Fibroblast of the conjunctiva (primary cell): ENCODE measurements at regions not wholly inside any gene's neighbourhood (a gene's known extent, or its start where the extent isn't known, plus 50 kb on each side); places are given as distances from the start of the nearest gene placed in this dataset.
"Not testable (repeated sequence)": the region's sequence is repeated elsewhere in the genome, so short reads cannot be mapped to it uniquely, and the experiment has no call there.

Source experiments
- DNase-seq: peaks from one replicate; pipeline ENCODE4 v3.0.0-alpha.2; 2010; ENCODE audit warnings: low read depth

DNA sequence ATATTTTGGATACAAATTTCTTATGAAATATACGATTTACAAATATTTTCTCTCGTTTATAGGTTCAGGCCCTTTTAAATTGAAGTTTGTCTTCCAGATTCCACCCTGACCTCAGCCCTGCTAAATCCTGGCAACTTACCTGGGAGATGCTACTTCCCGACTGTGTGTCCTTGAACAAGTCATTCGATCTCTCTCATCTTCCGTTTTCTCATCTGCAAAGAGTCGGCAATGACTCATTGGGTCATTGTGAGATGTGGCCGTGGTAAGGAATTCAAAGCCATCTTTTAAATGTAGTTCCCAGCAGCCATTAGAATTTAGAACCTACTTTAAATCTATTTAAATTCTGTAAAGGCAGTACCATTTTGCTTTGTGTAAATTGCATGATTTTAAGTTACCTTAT is 72.5 kb downstream of the LHX2 start:
- no peak for DNase-seq

DNA sequence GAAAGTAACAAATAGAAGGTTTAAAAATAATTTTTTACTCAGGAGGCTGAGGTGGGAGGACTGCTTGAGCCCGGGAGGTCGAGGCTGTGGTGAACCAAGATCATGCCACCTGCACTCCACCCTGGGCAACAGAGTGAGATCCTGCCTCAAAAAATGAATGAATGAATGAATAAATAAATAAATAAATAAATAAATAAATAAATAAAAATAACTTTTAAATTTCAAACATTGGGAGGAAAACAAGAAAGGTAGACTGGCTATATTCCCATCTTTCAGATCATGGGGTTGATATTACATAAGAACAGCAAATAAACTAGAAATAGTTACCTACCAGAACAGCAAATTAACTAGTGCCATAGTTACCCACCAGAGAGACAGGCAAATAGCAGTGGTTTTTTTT is 75.7 kb downstream of the LHX2 start:
- no peak for DNase-seq

DNA sequence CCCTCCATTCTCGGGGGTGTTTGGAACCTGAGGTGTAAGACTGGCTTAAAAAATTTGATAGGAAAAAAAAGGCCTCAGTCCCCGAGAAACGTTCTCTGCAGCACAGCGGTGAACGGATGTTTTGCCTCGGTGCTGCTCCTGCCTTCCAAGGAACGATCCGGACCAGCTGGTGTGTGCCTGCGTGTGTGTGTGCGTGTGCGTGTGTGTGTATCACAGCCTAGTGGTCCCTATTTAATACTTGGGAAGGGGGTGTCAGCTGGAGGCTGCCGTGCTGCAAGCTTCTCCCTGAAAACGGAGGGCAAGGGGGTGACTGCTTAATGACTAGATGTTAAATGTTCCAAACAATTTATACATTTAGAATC is 76.9 kb downstream of the LHX2 start:
- DNase-seq = no peak

DNA sequence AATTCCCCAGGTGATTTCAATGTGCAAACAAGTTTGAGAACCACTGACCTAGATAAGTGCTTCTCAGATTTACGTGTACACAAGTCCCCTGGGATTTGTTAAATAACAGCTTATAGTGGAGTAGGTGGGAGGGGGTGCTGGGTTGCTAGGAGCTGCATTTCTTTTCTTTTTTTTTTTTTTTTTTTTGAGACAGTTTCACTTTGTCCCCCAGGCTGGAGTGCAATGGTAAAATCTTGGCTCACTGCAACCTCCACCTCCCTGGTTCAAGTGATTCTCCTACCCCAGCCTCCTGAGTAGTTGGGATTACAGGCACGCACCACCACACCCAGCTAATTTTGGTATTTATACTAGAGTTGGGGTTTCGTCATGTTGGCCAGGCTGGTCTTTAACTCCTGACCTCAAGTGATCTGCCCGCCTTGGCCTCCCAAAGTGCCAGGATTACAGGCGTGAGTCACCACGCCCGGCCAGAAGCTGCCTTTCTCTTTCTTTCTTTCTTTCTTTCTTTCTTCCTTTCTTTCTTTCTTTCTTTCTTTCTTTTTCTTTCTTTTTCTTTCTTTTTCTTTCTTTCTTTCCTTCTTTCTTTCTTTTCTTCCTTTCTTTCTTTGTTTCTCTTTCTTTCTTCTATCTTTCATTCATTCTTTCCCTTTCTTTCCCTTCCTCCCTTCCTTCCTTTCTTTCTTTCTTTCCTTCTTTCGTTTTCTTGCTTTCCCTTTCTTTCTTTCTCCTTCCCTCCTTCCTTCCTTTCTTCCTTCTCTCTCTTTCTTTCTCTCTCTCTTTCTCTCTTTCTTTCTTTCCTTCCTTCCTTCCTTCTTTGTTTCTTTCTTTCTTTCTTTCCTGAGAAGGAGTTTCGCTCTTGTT is 78.3 kb downstream of the LHX2 start:
- DNase-seq = not testable (repeated sequence)

DNA sequence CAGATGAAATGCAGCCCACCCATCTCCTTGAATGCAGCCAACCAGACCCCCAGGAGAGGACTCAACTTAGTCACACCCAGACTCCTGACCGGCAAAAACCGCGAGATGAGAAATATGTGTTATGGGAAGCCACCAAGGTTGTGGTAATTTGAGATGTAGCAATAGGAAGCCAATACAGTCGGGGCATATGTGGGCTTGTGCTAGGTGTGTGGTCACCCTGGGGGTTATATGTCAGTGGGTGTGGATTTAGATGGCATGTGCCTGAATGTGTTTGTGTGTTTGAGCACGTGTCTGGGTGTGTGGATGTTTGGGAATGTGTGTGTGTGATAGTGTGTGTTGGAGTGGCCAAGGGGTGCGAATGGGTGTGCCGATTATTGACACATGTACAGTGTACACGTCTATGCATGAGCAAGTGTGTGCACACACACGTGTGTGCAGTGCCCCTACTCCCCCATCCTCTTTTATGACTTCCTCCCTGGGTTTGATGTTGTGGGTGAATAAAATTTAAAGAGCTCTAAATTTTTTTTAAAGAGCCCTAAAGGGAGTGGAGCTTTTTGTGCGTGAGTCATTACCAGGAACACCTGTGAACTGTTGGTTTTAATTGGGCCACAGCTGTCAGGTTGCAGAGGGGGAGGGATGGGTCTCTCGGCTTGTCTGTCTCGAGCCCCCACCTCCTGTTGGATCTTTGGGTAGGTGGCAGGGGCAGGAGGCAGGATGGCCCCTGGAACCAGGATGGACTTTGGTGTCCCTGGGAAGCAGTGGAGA is 86.8 kb downstream of the LHX2 start:
- DNase-seq = no peak

DNA sequence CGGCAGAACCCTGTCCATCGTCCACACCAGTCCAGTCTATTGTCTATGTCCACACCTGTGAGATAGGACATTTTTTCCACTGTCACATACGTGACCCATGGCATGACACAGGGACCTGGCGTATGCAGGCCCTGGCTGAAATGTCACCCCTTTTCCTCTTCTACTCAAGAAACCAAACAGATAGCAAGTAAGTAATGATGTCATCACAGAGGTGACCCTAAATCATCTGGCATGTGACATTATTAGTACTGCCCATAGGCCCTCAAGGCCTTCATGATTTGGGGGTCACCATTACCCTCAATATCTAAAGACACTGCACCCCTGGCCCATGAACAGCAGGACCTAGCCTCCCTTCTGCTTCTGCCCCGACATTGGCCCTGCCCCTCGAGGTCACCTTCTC is 88.3 kb downstream of the LHX2 start:
- DNase-seq = no peak

DNA sequence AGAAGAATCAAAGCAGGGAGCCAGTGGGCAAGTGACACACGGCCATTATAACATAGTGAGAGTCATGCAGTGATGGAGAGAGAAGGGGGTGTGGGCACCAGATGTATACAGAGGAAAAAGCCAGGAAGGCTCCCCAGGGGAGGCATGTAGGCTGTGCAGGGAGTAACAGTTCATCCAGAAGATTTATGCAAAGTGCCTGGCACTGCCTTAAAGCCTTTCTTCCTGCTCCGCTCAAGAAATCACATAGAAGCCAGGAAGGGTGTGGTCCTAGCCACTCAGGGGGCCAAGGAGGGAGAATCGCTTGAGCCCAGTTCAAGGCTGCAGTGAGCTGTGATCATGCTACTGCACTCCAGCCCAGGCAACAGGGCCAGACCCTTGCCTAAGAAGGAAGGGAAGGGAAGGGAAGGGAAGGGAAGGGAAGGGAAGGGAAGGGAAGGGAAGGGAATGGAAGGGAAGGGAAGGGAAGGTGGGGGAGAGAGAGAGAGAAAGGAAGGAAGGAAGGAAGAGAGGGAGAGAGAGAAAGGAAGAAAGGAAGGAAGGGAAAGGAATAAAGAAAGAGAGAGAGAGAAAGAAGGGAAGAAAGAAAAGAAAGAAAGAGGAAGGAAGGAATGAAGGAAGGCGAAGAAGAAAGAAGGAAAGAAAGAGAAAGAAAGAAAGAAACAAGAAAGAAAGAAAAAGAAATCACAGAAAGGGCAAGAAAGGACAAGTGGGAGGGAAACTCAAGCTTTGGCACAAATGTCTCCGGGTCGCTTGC is 89.8 kb downstream of the LHX2 start:
- DNase-seq = no peak

DNA sequence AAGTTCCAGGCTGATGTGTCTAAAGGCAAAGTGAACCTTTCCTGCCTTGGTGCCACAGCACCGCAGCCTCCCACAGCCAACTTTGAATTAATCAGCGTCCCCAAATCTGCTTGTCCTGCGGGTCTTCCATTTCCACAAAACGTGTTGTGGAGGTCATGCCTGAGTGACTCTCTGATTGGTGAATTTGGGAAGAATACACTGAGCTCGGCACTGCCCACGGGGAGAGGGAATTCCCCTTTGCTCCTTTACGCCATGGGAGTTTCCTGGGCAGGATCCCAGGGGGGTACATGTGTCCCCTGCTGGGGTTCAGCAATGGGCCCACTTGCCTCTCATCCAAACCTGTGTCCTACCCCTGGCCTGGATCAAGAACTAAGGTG is 90.4 kb downstream of the LHX2 start:
- DNase-seq = no peak

DNA sequence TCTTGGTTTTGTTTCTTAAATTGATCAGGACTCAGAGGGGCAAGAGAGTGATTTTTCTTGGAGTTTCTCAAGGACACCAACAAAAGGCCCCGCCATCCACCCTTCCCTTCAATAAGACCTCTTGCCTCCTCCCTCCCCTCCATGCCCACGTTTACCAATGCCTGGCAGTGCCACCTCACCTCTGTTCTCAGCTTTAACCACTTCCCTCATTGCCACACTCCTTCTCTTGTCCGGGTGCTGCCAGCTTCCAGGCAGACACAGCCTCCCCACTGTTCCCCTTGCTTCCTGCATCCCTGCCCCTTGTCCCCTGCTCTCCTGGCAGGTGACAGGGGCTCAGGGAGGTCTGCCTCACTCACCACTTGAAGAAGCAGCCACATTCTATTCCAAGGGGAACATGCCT is 90.8 kb downstream of the LHX2 start:
- DNase-seq = no peak

DNA sequence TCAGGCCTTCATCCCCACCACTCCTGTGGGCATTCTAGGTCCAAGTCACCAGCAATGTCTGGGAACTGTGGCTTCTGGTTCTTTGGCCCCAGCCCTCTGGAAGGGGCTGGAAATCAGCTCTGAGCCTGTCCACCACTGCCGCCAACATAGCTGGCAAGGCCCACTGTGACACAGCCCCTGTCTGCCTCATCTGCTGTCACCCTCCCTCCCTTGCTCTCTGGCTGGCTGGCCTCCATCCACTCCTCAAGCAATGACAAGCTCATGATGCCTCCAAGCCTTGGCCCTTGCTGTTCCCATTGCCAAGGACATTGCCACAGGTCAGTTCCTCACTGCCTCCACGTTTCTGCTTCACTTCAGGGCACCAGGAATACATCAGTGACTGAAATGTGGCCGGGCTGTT is 93.7 kb downstream of the LHX2 start:
- DNase-seq = no peak

DNA sequence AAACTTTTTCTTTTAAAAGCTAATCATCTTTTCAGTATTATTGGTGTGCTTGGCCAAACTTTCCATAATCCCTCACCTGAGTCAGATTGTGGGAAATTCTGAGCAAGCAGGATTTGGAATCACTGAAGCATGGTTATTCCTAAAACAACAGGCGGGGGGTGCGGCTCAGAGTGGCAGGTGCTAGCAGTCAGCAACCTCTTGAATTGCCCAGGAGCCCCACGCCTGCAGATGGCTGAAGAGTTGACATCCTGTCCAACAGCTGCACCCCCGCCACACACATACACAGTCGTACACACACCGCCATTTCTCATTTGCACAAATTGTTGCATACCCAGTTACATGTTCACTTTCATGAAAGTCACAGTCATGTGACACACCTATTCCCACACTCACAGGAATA is 96.6 kb downstream of the LHX2 start:
- no peak for DNase-seq

DNA sequence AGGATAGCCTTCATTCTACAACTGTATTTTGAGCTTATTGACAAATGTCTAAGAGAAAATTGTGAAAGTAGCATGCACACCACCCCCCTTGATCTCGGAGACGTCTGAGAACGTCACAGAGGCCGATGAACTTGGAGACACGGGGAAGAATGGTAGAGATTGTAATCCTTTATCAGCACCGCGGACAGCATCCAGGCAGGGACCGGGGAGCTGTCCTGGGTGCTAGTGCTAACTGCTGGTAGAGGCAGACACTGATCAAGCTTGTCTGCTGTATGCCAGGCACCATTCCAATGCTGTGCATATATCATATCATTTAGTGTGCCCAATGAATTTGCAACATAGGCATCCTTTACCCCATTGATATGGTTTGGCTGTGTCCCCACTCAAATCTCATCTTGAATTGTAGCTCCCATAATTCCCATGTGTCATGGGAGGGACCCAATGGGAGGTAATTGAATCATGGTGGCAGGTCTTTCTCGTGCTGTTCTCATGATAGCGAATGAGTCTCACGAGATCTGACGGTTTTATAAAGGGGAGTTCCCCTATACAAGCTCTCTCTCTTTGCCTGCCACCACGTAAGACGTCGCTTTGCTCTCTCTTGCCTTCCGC is 98.8 kb downstream of the LHX2 start:
- DNase-seq = no peak

DNA sequence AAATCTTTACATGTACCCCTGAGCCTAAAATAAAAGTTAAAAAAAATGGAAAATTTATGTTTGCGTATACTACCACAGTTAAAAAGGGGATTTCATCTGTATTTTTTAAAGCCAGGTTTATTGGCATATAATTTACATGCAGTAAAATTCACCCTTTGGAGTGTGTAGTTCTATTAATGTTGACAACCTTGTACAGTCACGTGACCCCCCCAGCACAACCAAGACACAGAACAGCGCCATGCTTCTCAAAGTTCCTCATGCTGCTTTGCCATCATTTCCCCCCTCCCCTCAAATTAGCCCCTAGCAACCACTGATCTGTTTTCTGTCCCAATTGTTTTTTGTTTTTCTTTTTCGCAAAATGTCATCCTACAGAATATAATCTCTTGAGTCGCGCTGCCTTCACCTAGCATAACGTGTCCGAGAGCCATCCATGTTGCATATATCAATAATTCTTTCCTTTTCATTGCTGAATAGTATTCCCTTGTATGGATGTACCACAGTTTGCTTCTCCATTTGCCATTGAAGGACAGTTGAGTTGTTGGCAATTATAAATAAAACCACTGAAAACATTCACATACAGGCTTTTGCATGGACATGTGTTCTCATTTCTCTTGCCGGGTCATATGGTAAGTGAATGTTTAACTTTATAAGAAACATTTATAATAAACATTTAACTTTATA is 105.3 kb downstream of the LHX2 start:
- no peak for DNase-seq

DNA sequence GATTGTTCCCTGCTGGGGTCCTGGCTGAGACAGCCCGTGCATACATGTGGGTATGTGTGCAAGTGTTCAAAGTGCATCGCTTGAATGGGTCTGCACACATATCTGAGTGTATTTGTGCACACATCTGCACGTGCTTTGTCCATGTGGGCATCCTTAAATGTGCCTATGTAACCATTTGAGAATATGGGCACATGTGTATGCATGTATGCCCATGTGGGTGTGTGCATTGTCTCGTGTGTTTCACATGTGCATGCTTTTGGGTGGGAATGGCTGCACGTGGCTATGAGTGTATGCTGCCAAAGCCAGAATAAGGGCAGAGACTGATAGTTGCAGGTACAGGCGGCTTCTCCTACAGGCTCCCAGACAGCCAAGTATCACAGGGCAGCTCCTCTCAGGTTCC is 107.3 kb downstream of the LHX2 start:
- DNase-seq = no peak

DNA sequence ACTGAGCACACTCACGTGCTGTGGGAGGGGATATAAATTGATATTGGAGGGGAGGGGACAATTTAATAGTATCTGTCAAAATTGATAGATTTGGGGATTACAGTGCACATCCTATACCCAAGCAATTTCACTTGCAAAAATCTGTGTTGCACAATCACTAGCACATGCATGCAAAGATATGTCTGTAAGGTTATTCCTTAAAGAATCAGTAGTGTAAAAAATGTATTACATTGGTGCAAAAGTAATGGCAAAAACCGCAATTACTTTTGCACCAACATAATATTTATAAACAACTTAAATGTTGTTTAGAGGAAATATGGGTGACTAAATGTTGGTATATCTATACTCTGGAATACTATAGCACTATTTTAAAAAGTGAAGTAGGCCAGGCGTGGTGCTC is 108.7 kb downstream of the LHX2 start:
- no peak for DNase-seq

DNA sequence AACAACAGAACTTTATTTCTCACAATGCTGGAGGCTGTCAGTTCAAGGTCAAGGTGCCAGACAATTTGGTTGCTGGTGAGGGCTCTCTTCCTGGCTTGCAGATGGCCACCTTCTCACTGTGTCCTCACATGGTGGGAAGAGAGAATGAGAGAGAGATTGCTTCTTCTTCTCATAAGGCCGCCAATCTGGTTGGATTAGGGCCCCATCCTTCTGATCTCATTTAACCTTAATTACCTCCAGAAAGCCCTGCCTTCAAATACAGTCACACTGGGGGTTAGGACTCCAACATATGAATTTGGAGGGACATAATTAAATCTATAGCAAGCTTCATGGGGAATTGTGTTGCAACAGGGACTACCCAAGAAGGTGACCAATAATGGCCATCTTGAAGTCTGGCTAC is 110.2 kb downstream of the LHX2 start:
- DNase-seq = no peak

DNA sequence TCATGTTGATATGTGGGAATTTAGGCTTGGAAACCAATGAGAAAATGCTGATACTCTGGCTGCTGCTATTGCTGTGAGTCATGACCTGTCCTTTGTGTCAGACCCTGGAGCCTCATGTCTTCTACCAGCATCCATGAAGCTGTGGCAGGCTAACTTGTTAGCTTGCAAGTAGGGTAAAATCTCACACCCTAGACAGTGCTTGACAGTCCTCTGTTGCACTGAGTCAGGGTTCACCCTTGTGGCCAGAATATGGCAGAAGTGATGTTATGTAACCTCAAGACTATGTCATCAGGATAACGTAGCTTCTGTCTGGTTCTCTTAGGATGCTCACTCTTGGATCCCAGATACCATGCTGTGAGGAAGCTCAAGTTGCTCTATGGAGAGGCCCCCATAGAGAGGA is 110.8 kb downstream of the LHX2 start:
- no peak for DNase-seq

DNA sequence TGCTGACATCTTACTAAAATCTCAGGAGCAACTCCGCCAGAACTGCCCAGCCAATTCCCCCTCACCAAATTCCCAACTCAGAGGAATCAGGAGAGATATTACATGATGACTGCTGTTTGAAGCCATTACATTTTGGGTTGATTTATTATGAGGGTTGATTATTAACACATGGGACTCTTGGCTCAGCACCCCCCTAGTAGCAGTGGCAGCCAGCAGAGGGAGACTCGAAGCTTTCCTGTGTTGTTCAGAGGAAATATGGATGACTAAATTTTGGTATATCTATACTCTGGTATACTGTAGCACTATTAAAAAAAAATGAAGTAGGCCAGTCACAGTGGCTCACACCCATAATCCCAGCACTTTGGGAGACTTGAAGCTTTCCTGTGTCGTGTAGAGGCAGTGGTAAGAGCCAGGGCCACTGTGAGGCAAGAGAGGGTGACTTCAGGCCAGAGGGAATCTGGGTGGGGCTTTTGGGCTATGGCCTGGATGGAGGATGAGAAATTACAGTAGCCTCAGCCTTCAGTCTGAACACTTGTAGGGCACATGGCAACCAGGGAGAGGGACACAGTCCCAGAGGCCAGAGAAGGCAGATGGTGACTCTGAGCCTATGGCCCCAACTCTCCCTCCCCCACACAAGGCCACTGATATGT is 111.4 kb downstream of the LHX2 start:
- DNase-seq = no peak

DNA sequence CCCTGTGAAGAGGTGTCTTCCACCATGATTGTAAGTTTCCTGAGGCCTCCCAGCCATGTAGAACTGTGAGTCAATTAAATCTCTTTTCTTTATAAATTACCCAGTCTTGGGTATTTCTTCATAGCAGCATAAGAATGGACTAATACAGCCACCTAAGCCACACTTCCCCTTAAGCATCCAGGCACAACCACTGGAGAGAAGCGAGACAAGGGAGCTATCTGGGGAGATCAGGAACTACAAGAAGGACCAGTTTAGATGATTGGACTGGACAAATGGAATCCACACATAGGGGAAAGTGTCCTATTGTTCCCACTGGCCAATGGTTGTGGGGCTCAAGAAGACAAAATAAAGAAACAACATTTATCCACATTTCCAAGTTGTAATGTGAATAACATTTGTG is 112.1 kb downstream of the LHX2 start:
- DNase-seq = not testable (repeated sequence)

DNA sequence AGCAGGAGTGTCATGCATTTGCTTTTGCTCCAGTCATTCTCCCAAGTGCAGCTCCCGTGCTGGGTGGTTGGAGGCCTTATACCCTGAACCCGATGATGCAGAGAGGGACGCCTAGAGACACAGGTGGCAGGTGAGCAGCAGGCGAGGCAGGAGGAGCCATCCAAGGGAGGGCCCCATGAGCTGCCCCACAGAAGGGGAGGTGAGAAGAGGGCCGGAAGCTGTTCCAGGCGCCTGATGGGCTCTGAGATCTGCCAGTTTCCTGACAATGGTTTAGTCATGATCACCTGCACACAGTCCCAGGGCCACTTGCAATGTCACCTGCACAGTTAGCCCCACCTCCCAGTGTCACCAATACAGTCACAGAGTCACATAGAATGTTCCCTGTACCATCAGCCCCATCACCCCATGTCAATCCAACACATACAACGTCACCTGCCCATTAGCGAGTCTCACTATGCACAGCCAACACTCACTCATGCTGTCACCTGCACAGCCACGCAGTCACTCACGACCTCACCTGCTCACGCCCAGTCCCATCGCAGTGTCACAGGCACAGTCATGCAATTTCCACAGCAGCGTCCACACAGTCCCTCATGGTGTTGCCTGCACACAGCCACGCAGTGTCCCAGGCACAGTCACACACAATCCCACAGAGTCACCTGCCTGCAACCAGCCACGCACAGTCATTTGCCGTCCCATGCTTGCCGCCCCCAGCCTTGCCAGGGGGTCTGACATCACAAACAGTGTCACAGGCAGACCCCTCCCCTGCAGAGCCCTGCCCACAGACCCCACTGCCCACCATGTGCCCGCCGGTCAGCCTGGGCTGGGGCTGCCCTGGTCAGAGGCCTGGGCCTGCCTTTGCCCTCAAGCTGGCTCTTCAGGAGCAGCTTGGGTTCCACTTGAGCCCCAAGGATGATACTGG is 113.4 kb downstream of the LHX2 start:
- DNase-seq = no peak

DNA sequence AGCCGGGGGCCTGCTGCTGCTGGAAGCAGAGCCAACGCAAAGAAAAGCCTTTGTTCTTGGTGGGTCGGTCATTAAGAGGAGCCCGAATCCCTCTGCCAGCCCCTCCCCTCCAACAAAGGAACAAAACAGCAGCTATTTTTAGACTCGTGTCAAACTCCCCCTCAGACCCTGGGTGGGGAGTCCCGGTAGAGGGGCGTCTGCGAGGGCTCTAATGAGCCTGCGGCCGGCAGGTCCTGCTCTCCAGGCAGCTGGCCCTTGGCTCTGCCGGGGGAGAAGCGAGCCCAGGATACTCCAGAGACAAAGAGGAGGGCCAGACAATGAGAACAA is 114.0 kb downstream of the LHX2 start:
- DNase-seq = no peak
